Fibroblast of skin of scalp (primary cell): ENCODE measurements at regions not wholly inside any gene's neighbourhood (a gene's known extent, or its start where the extent isn't known, plus 50 kb on each side); places are given as distances from the start of the nearest gene placed in this dataset.
"Not testable (repeated sequence)": the region's sequence is repeated elsewhere in the genome, so short reads cannot be mapped to it uniquely, and the experiment has no call there.

ENCODE experiments used
- DNase-seq: peaks from one replicate; pipeline ENCODE4 v3.0.0-alpha.2; 2013

DNA sequence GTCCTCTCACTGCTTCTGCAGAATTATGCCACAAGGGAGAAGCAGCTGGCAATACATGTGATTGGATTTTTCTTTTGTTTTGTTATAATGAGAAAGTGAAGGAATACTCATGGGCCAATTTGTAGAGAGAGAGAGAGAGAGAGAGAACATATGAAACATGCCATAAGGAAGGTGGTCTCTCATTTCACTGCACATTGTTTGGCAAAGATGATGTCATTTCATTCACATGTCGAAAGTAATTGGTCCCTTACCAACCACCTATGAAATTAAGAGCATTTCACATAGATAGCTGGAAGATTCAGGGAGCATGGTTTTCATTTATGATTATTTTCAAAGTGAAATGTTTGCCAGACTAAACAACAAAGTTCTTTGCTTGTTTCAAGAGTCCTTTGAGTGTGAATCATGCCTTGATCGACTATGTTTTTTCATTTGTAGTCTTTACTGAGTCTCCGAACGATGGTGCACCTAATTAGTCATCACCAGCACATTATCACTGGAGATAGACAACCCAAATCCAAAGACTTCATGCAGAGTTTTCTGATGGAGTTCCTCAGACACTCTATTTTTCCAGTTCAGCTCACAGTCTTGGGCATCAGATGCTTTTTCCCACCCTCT, 130.1 kb upstream of the ZEB1 start:
- no peak for DNase-seq

DNA sequence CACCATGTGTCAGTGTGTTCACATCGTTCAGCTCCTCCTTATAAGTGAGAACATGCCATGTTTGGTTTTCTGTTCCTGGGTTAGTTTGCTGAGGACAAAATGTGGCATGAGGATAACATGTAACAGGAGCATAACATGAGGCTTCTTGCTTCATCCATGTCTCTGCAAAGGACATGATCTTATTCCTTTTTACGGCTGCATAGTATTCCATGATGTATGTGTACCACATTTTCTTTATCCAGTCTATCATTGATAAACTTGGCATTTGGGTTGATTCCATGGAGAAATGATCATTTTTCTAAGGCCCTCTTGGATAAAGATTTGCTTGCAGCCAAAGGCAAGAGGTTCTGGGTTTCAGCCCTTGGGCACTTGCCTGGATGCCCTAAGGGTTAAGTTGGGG, 128.5 kb upstream of the ZEB1 start:
- DNase-seq = no peak

DNA sequence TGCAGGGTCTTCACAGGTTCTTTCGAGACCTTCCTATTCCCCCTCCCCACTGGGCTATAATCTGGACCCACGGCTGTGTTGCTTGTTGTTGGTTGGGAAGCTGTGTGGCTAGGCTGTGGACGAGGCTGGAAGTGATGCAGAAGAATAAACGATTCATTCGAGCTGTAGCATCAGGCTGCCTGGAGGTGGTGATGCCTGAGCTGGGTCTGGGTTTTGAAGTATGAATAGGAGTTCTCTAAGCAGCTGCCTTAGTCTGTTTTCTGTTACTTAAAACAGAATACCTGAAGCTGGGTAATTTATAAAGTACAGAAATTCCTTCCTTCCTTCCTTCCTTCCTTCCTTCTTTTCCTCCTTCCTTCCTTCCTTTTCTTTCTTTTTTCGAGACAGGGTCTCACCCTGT, 126.5 kb upstream of the ZEB1 start:
- no peak for DNase-seq

DNA sequence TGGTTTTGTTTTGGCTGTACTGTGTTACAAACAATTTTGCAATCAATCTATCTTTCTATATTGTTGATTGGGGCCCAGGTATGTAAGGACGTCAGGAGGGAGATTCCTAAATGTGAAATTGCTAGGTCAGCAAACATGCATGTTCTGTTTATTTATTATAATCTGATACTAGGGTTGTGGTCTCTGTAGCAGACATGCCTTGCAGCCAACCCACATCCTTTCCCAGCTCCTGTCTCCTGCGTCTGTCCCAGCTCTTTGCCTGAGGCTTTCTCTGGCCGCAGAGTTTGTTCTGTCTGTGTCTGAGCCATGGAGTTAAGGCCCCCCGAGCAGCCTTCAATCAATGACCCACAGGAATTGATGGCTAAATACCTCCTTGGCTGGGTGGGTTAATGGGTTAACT, 124.0 kb upstream of the ZEB1 start:
- DNase-seq = no peak

DNA sequence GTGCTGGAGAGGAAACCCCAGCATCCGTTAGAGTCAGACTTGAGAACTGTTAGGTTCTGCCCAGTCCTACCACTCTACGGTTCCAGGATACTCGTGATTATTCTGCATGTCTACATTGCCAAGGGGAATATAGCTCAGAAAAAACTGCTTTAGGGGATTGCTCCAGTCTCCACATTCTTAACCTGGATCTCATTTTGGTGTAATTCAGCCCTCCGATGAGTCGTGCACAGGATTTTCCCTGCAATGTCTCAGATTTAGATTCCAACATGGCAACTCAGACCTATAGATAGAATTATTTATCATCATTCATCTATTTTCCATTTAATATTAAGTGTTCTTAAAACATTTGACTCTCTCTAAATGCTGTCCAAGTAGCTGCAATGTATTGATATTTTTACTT, 121.1 kb upstream of the ZEB1 start:
- DNase-seq = peak; percentile 43

DNA sequence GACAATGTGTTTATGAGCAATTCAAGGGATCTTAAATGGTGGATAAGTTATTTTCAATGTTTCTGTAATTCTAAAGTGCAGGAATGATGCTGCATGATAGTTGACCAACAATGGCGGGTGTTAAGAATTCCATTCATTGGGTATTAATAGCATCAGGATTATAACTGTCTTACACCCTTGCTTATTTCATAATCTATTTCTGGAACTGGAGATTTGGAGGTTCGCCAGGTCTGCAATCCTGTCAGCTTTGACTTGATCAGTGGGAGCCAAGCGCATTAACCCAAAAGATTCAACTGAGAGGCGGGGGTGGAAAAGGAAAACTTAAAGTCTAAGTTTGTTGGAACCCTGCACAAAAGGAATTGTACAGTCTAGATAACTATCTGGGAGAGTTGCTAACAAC, 114.9 kb upstream of the ZEB1 start:
- DNase-seq = peak; percentile 67

DNA sequence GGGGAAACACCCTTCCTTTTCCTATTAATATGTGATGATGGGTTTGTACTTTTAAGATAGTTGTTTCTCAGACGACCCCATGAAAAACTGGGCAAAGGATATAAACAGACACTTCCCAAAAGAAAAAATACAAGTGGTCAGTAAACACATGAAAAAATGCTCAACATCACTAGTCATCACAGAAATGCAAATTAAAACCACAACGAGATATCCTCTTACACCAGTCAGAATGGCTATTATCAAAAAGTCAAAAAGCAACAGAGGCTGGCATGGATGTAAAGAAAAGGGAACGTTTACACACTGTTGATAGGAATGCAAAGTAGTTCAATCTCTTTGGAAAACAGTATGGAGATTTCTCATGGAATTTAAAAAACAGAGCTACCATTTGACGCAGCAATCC, 111.4 kb upstream of the ZEB1 start:
- DNase-seq = no peak

DNA sequence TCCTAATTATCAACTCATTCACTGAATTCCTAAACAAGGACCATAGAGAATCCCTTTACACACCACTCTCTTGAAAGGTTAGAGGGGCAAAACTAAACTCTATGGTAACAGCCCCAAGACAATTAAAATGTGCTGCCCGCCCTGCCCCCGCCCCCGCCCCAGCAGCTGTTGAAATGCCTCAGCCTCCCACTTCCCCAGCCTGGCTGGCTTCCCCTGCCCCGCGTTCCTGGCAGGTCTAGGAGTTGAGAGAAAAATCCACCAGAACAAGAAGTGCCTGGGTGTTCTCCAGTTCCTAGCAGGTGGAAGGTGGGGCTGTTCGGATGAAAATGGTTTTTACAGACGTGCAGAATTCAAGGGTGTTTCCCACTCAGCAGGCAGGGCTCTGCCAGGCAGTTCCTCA, 109.5 kb upstream of the ZEB1 start:
- no peak for DNase-seq

DNA sequence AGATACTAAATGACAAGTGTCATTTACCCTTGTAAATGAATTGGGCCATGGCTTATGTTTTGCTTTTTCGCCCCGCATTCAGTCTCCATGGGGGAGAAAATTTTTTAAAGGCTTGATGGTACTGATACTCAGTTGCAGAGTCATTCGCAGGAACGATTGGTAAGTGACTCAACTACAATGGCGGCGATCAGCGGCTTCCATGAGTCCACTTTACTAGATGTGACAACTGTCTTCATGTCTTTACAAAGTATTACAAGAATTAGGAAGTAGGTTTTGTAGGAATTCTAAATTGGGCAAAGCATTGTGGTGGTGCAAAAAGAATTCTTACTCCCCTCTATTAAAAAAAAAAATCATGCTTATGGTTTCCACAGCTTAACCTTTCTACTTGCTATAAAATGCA, 108.8 kb upstream of the ZEB1 start:
- DNase-seq = no peak

DNA sequence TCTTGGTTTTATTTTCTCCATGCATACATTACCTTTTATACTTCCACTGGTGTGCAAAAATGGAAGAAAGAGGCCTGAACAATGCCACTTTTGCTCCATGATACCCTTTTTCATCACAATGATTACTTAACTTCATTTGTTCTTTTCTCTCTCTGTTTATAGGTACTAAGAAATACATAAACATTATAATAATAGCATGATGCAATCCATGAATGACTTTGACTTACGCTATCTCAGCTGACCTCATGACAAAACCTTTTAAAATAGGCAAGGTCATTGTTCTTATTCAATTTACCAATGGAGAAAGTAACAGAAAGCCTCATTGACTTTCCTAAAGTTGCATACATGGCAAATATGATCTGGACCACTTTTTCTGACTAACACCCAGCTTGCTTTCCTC, 105.1 kb upstream of the ZEB1 start:
- DNase-seq = no peak

DNA sequence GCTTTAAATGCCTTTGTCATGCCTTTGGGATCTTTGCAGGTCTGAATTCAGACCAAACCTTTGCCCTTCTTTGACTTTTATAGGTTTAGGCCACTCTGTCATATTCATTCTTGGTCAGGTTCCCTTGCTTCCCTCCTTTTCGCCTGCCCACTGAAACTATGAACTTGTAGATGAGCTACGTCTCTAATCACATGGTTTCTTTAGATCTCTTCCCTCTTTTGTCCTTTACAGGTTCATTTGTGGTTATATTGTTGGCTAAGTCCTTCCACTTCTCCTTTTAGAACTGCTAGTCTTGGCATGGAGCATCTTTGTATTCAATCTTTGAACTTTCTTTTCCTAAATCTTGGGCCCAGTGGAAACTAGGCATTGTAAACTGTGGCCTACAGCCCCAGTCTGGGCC, 104.0 kb upstream of the ZEB1 start:
- no peak for DNase-seq

DNA sequence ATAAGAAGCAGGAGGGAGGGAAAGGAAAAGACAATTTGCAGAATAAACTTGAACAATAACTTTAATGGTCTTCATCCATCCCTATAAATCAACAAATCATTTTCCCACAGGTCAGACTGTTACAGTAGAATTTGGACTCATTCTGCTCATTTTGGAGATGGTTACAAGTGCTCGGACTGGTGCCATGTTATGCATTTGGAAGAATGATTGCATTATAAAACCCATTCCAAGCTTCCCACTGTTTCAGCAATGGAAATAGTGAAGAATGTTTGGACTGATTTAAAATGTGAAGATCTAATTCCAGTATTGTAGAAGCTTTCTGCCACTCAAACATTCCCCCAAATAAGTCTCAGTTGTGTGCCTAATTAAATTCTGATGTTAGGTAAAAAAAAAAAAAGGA, 99.7 kb upstream of the ZEB1 start:
- no peak for DNase-seq

DNA sequence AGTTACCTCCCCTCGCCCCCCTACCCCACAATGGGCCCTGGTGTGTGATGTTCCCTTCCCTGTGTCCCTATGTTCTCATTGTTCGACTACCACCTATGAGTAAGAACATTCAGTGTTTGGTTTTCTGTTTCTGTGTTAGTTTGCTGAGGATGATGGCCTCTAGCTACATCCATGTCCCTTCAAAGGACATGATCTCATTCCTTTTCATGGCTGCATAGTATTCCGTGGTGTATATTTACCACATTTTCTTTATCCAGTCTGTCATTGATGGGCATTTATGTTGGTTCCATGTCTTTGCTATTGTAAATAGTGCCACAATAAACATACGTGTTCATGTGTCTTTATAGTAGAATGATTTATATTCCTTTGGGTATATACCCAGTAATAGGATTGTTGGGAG, 90.2 kb upstream of the ZEB1 start:
- DNase-seq = not testable (repeated sequence)

DNA sequence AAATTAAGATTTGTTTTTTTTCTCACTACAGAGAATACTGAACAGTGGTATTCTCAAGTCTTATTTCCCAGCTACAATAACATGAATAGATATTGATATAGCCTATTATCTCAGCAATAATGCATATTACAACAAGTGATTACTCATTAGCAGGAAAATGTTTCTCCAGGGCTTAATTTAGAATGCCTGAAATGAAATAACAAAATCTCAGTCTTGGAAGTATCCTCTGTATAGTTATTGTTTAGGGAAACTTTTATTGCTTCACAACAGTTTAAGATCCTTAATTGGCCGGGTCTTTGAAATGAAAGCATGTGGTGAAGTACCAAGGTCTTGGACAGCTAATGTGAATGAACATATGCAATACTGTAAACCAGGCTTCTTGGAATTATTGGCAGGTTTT, 79.1 kb upstream of the ZEB1 start:
- no peak for DNase-seq

DNA sequence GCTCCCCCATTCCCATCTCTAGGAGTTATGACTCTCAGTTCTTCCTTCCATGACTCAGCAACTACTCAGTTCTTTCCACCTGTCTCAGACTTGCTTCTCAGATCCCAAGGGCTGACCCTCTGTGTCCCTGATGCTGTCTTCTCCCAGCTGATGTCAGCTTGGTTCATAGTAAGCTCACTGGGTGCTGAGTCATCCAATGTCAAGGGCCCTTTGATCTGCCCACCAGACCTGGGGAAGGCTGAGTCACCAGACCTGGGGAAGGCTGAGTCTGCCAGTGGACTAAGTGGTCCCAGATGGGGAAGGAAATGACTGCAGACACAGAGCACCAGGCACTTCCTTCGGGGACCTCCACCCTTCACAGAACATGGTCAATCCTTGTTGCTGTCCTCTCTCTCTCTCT, 76.1 kb upstream of the ZEB1 start:
- DNase-seq = peak; percentile 88

DNA sequence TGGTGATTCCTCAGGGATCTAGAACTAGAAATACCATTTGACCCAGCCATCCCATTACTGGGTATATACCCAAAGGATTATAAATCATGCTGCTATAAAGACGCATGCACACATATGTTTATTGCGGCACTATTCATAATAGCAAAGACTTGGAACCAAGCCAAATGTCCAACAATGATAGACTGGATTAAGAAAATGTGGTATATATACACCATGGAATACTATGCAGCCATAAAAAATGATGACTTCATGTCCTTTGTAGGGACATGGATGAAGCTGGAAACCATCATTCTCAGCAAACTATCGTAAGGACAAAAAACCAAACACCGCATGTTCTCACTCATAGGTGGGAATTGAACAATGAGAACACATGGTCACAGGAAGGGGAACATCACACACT, 67.9 kb upstream of the ZEB1 start:
- DNase-seq = not testable (repeated sequence)

DNA sequence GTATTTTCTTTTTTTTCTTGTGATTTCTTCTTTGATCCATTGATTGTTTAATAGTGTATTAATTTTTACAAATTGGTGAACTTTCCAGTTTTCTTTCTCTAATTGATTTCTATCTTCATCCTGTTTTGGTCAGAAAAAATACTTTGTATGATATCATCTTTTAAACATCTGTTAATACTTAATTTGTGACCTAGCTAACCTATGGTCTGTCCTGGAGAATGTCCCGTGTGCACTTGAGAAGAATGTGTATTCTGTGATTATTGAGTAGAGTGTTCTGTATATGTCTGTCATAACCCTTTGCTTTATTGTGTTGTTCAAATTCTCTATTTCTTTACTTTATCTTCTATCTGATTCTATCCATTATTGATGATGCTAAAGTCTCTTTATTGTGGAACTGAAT, 65.8 kb upstream of the ZEB1 start:
- DNase-seq = no peak

DNA sequence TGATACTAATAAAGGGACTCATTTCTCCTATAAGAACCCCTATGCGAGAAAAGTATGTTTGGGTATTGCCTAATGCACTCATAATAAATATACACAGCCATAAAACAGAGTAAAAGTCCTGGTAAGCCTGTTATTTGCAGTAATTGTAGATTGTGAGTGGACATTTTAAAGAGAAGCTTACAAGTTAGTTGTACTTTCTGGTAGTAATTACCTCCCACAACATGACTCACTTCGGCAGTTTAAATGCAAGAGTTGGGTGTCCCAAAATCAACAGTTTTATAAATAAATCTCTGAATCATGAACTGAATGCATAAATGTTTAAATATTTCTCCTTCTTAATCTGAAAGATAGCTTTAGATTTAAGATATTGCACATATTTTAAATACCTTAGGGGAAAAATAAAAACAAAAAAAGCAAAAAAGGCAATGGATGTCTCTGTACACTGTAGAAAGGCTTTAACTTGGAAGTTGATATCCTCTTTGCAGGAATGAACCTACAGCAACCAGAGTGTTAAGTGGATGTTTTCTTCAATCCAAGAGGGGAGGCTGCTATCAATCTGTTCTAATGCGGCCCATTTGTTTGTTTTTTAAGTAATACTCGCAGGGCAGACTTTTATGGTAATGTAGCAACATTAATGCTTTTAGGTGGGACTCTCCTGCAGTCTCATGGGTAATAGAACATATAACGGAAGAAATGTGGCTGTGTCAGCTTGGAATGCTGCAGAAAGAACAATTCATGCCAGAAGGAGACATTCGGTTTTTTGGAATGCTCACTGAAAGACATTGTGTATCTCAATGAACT, 57.3 kb upstream of the ZEB1 start:
- DNase-seq = peak; percentile 87

DNA sequence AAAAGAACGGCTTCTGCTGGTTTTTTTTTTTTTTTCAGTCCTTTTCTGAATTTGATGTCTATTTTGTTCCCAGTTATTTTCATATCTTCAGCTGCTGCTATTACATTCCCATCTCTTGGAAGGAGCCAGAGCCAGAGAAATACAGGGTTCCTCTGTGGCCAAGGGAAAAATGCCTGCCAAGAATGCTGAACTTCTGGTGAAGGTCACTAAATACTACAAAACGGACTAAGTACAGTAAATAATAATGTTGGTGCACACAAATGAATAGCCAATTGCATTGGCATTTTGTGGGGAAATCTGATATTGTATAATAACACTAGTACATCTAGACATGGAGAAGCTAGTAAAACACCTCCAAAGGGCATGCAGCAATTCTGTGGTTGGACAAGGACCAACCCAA, 56.3 kb upstream of the ZEB1 start:
- peak; percentile 55 for DNase-seq

DNA sequence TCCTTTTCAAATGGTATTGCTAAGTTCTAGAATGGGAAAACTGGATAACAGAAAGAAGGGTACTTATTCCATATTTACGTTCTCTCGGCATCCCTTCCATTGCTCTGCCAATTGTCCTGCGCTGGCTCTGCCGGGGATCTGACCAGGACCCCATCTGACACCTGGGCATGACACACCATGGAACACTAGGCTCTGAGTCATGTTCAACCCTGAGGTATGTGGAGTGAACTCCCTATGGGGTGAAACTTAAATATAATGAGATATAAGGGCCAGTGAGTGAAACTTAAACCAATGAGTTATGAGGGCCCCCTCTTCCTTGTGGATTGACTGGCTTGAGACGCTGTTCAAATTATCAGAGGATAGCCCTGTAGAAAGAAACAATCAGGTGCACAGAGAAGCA, 55.1 kb upstream of the ZEB1 start:
- DNase-seq = no peak

DNA sequence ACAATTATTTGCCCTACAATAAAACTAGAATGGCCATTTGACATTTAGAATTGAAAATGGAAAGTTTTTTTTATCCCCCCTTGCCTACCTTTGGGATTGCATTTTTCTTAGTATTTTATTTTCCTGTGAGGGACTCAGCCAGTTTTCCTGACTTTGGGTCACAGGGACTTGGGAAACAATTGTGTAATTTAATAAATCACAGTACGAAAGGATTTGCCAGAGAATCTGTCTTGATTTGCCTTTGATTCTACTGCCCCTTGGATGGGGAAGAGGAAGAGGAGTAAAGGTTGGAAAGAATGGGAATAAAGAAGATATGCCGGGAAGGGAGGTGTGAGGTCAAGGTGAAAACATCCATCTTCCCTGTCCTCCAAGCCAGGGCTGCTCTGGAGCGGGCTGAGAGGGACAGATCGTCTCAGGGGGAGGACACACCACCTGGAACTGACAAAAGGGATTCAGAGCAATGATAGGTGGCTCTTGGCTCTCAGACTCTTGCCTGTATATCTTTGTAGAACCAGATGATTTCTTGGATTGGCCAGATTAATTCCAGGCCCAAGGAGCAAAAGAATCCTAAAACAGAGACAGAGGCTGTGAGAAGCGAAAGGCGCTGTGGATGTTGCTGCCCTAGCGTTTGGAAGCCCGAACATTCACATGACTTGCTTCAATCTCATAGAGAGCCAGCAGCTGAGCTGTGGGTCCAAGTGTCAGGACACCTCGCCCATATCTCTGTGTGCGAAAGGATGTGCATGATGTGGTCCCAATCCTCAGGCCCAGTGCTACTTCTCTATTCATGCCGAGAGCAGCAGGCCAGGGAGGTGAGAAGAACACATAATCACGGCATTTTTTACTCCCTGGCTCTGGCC, 50.3 kb upstream of the ZEB1 start:
- DNase-seq = no peak
